Amniotic epithelial cell (primary cell): ENCODE measurements at regions not wholly inside any gene's neighbourhood (a gene's known extent, or its start where the extent isn't known, plus 50 kb on each side); places are given as distances from the start of the nearest gene placed in this dataset.
"Not testable (repeated sequence)": the region's sequence is repeated elsewhere in the genome, so short reads cannot be mapped to it uniquely, and the experiment has no call there.

ENCODE experiments used
- DNase-seq: peaks from one replicate; pipeline ENCODE4 v3.0.0-alpha.2; 2010; ENCODE audit warnings: low read depth

DNA sequence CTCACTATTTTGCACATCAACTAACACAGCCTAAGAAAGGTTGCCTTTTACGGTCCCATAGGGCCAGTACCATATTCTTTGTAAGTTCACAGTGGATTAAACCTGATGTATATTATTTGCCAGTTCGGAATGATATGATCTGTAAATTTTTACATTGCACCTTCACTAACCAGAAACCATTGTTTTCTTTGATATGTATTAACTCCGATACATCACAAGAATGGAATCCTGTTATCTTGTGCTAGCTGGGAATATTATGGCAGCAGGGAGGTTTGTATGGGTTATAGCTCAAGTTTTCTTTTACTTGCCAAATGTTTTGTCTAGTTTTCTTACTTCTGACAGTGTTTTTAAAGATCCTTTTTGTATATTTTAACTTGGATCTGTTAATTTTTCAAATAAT is 51.4 kb upstream of the S1PR1 start:
- DNase-seq: peak; percentile 64

DNA sequence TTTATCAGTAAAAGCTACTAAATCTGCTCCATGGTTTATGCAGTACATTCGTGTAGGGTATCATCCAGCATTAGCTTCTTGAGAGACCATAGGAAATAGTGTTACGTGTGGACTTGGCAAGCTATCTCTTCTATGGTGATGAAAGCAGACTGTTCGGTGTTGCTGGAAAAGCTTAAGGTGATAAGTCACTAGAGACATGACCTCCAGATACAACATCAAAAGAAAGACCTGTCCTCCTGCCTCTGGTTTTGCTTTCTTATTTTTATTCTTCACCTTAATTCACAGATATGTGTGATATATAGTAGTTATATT is 53.5 kb upstream of the S1PR1 start:
- peak; percentile 66 for DNase-seq

DNA sequence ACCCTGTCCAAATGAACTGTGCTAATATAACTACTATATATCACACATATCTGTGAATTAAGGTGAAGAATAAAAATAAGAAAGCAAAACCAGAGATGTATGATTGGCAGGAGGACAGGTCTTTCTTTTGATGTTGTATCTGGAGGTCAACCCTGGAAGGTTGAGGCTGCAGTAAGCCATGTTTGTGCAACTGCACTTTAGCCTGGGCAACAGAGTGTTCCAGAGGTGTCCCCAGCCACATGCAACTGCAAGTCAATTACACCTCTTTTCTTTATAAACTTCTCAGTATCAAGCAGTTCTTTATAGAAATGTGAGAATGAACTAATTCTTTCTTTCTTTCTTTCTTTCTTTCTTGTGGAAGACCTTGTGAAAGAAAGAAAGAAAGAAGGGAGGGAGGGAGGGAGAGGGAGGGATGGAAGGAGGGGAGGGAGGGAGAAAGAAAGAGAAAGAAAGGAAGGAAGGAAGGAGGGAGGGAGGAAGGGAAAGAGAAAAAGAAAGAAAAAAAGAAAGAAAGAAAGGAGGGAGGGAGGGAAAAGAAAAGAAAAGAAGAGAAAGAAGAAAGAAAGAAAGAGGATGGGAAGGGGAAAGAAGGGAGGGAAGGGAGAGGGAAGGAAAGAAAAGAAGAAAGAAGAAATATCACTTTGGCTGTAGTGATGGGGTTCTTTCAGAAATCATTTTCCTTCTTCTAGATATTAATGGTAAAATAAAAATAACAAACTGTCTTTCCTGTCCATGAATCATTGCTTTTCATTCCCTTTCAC is 54.0 kb upstream of the S1PR1 start:
- no peak for DNase-seq

GRCh38 chr1:101181930-101182329 is 54.9 kb upstream of the S1PR1 start:
- peak; percentile 79 for DNase-seq

GRCh38 chr1:101178688-101179491 is 57.9 kb upstream of the S1PR1 start:
- DNase-seq: no peak

- DNase-seq: no peak
Observed at GRCh38 chr1:101178341-101178687, 58.5 kb upstream of the S1PR1 start.

DNA sequence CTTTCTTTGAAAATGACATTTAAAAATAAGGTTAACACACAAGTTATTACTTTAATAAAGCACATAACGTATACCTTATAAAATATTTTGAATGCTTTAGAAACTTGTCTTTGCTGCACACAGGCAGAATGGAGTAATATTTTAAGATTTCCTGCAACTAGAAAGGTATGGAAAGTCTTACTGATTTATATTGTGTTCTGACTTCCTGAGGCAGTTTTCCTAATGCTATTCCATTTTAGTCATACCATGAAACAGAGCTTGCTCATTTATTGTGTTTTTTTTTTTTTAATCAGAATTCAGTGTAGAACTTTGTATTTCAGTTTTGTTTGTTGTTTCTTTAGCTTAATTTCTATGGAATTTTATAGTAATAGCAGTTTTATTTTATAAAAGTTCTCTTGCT is 60.9 kb upstream of the S1PR1 start:
- no peak for DNase-seq

DNA sequence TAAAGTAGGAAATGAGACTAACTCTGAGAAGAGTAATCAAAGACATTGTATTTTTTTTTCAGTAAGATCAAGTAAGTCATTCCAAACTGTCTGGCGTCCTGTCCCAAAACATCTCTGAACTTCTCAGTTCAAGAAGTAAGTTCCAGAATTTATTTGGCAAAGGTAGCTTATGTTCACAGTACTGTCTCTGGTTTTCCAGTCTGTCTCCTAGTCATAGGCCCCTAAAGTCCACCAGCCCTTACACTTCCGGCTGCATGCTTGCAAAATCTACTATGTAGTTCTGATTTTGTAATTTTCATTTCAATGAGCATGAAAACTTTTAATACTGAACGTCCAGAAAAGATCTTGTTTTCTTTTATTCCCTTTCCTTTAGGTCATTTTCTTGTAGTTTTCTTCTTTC is 61.4 kb upstream of the S1PR1 start:
- peak; percentile 41 for DNase-seq

- peak; percentile 92 for DNase-seq
Observed at GRCh38 chr1:101174722-101175121, 62.1 kb upstream of the S1PR1 start.

- not testable (repeated sequence) for DNase-seq
Observed at GRCh38 chr1:101174298-101174697, 62.5 kb upstream of the S1PR1 start.

DNA sequence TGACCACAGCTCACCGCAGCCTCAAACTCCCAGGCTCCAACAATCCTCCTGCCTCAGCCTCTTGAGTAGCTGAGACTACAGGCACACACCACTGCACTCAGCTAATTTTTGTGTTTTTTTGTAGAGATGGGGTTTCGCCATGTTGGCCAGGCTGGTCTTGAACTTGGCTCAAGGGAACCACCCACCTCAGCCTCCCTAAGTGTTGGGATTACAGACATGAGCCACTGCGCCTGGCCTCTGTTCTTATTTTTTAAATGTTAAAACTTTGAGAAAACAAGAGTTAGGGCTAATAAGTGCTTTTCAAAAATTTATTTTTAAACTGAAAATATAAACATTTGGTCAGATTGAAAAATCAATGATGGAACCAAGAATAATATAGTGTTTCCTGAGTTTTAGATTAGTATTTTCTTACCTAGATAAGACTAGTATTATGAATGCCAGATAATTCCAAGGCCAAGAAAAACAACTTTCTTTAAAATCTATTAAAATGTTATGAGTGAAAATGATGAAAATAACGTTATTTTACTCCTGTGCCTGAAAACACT is 66.2 kb upstream of the S1PR1 start:
- no peak for DNase-seq

DNA sequence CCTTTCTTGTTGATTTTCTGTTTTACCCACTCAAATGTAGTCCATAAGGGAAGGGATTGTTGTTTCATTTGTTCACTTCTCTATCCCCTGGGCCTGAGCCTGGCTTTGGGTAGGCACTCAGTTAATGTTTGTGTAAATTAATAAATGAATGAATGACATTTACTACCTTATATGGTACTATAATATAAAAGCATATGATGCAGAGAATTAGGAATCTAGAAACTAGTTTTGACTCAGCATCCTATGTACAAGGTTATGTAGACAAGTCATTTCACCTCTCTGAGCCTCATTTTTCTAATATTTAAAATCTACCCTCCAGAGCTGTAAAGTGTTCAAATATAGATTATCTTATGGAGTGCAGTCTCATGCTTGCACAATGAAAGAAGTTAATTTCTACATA is 68.9 kb upstream of the S1PR1 start:
- no peak for DNase-seq

- DNase-seq: no peak
Observed at GRCh38 chr1:101166583-101167120, 70.2 kb upstream of the S1PR1 start.

DNA sequence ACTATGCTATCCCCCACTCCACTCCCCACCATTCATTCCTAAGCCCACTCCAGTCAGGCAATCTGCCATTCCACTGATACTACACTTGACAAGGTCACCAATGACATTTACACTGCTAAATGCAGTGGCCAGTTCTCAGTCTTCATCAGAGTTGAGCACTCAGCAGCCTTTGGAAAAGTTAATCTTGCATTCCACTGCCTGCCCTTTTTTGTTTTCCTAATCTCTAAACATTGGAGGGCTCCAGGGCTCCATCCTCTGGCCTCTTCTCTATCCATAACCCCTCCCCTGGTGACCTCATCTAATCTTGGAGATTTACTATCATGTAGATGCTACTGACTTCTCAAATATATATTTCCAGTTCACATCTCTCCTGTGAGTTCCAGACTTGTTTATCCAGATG is 70.9 kb upstream of the S1PR1 start:
- no peak for DNase-seq

- no peak for DNase-seq
Observed at GRCh38 chr1:101165532-101165931, 71.3 kb upstream of the S1PR1 start.

GRCh38 chr1:101164776-101165175 is 72.0 kb upstream of the S1PR1 start:
- no peak for DNase-seq

GRCh38 chr1:101162736-101163735 is 73.8 kb upstream of the S1PR1 start:
- no peak for DNase-seq

DNA sequence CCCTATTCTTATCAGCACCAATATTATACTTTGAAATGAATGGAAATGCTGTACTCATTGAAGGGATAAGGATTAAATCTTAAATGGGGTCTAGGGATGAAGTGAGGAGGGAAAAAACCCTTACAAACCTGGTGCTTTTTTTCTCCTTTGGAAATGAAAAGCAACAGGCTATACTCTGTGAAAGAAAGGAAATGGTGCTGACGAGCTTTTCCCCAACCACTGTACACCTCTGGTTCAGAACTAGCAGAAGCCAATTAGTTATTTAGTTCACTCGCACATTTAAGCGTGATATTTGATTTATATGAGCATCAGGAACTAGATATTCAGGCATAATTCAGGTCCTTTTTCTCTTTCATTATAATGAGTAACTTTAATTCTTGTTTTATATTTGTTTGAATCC is 74.5 kb upstream of the S1PR1 start:
- DNase-seq: no peak

DNA sequence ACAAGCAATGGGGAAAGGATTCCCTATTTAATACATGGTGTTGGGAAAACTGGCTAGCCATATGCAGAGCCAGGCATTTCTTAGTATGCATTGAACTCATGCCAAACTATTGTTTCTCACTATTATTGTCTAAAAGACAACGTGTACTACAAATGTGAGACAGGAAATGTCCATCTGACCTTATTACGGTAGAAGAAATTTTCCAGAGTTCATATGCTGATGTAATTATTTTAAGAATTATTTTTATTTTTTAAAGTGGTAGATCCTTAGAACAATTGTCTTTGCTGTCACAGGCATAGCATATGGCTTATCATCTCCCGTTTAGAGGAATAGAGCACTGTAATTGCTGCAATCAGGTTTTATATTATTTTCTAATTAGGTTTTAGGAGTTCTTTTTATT is 75.2 kb upstream of the S1PR1 start:
- no peak for DNase-seq

DNA sequence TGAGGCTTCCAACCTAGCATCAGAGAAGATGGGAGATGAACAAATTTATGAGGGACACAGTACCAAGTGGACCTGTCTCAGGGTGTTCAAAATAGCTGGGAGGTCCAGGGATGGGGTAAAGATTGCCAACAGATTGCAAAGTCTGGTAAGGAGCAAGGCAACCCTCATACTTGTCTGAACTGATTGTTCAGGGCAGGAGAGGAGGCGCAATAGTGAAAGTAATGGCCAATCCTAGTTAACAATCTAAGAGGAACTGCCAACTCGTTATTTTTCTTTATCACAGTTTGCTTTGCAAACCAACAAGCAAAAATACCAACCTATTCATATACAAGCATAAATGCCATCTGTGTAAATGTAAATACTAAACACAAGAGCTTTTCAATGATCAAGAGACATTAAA is 78.4 kb upstream of the S1PR1 start:
- DNase-seq: no peak

GRCh38 chr1:101154547-101154946 is 82.3 kb upstream of the S1PR1 start:
- no peak for DNase-seq

DNA sequence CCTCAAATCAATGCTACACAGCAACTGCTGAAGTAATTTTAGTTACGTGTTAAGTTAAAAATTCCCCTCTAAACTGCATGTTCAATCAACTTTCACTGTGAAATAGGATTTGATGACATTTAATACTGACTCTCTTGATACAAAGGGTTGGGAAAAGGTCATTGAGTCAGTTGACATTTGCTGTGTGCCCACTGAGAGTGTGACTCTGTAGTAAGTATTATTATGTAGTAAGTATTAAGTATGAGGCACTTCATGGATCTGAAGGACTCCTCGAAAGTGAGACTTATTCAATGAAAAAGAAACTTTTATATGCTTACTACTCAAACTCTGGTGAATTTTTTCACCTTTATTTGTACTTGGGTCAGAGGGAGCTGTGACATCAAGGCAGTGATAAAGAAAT is 83.1 kb upstream of the S1PR1 start:
- DNase-seq: no peak
